Tibial nerve (tissue), 4 donors: ENCODE measurements at regions not wholly inside any gene's neighbourhood (a gene's known extent, or its start where the extent isn't known, plus 50 kb on each side); places are given as distances from the start of the nearest gene placed in this dataset.

Source experiments
- DNase-seq, 2 donors: peaks; one replicate each; pipeline ENCODE4 v3.0.0-alpha.2; 2019; ENCODE audit warnings: low spot score in 2 of 2
- H3K27ac ChIP-seq, 4 donors: fragments of 200-600 bp; sonication (generic) in 3 of 4; one replicate each; pipeline ENCODE4 v1.5.1; 2017 to 2019; ENCODE audit warnings: mild to moderate bottlenecking in 1 of 4
- H3K27me3 ChIP-seq, 2 donors: fragments of 200-600 bp; sonication (generic) in 1 of 2; one replicate each; pipeline versions ENCODE4 v1.5.1 to v1.6.0; 2017 to 2019
- H3K36me3 ChIP-seq, 3 donors: fragments of 200-600 bp; sonication (generic); one replicate each; pipeline ENCODE4 v1.5.1; 2018 to 2019
- H3K4me1 ChIP-seq, 4 donors: fragments of 200-600 bp; sonication (generic) in 3 of 4; one replicate each; pipeline ENCODE4 v1.5.1; 2017 to 2019
- H3K4me3 ChIP-seq, 4 donors: fragments of 200-600 bp; sonication (generic) in 3 of 4; one replicate each; pipeline ENCODE4 v1.5.1; 2017 to 2019; ENCODE audit warnings: mild to moderate bottlenecking in 1 of 4, moderate library complexity in 1 of 4
- H3K9me3 ChIP-seq, 4 donors: fragments of 200-600 bp; sonication (generic) in 3 of 4; one replicate each; pipeline ENCODE4 v1.5.1; 2017 to 2019
- EP300 ChIP-seq, 2 donors: sonication (generic); formaldehyde crosslinking; IDR thresholded peaks; one replicate each; pipeline ENCODE4 v1.6.1; 2017; ENCODE audit warnings: antibody characterized with exemption in 2 of 2, mild to moderate bottlenecking in 1 of 2
- POLR2A ChIP-seq, 2 donors: fragments of 450-650 bp; IDR thresholded peaks; one replicate each; pipeline ENCODE4 v1.6.1; 2017; ENCODE audit warnings: antibody characterized with exemption in 2 of 2, mild to moderate bottlenecking in 2 of 2, moderate library complexity in 2 of 2
- WGBS, 2 donors: methylation state at CpG; one replicate each; pipeline ENCODE4 v1.1.5; 2018; 5-methylcytosine and 5-hydroxymethylcytosine counted together
- TF ChIP-seq, protein P1 (sequence below), 5 experiments: fragments of 200-600 bp in 3 of 5; fragments of 450-650 bp in 2 of 5; sonication (generic) in 3 of 5; IDR thresholded peaks; one replicate each; pipeline ENCODE4 v1.5.1; 2016 to 2019; ENCODE audit warnings: antibody characterized with exemption in 5 of 5, mild to moderate bottlenecking in 3 of 5, moderate library complexity in 2 of 5

GRCh38 chr2:41706286-41706685 is 341.5 kb upstream of the PKDCC start:
- Histone ChIP-seq H3K4me3 (no peak overlapping the region), H3K27ac (no peak overlapping the region), H3K36me3 (no peaks in the 10 kb centered on the region), H3K4me1 (no peaks in the 10 kb centered on the region), H3K9me3 (no peaks in the 10 kb centered on the region), H3K27me3 (no peaks in the 10 kb centered on the region)
- DNase-seq, result no peak
- TF ChIP-seq EP300 (IDR thresholded peaks at IDR 0.05), result no peak
- TF ChIP-seq POLR2A (IDR thresholded peaks at IDR 0.05), result no peak
- TF ChIP-seq, protein P1, sequence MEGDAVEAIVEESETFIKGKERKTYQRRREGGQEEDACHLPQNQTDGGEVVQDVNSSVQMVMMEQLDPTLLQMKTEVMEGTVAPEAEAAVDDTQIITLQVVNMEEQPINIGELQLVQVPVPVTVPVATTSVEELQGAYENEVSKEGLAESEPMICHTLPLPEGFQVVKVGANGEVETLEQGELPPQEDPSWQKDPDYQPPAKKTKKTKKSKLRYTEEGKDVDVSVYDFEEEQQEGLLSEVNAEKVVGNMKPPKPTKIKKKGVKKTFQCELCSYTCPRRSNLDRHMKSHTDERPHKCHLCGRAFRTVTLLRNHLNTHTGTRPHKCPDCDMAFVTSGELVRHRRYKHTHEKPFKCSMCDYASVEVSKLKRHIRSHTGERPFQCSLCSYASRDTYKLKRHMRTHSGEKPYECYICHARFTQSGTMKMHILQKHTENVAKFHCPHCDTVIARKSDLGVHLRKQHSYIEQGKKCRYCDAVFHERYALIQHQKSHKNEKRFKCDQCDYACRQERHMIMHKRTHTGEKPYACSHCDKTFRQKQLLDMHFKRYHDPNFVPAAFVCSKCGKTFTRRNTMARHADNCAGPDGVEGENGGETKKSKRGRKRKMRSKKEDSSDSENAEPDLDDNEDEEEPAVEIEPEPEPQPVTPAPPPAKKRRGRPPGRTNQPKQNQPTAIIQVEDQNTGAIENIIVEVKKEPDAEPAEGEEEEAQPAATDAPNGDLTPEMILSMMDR (IDR thresholded peaks at IDR 0.05), result no peak
- 52 to 60% methylated on average over 2 of the region's 2 CpGs for WGBS, 2 donors

DNA sequence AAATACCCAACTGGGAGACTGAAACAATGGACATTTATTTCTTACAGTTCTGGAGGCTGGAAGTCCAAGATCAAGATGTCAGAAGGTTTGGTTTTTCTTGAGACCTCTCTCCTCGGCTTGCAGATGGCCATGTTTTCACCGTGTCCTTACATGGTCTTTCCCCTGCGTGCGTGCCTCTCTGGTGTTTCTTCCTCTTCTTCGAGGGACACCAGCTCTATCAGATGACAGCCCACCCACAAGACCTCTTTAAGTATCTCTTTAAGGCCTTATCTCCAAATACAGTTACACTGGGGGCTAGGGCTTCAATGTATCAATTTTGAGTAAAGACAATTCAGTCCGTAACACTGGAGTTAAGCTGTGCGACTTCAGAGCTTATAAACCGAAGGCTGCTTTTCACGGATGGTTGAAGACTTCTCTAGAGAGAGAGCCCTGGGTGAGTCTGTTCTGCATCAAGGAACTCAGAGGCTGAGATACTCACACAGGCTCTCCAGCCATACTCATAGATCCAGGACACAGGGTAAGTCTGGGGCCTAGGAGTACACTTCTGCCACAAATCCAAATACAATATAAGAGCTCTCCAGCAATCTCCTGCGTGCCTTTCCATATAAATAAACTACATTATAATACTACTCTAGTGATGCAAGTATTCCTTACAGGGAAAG is 339.9 kb upstream of the PKDCC start:
- DNase-seq, result no peak
- Histone ChIP-seq H3K27me3 (no peaks in the 10 kb centered on the region), H3K4me3 (no peak overlapping the region), H3K36me3 (no peaks in the 10 kb centered on the region), H3K27ac (no peak overlapping the region), H3K4me1 (no peaks in the 10 kb centered on the region), H3K9me3 (no peaks in the 10 kb centered on the region)
- WGBS, 2 donors, result 90% methylated on average over 10 of the region's 10 CpGs
- TF ChIP-seq POLR2A (IDR thresholded peaks at IDR 0.05), result no peak
- TF ChIP-seq EP300 (IDR thresholded peaks at IDR 0.05), result no peak
- TF ChIP-seq, protein P1 (IDR thresholded peaks at IDR 0.05), result no peak

- WGBS, 2 donors, result 75 to 76% methylated on average over 10 of the region's 10 CpGs
- Histone ChIP-seq H3K36me3 (no peaks in the 10 kb centered on the region), H3K27ac (no peak overlapping the region), H3K4me1 (no peaks in the 10 kb centered on the region), H3K4me3 (no peak overlapping the region), H3K27me3 (no peaks in the 10 kb centered on the region), H3K9me3 (no peaks in the 10 kb centered on the region)
- TF ChIP-seq EP300 (IDR thresholded peaks at IDR 0.05) (no peak), POLR2A (IDR thresholded peaks at IDR 0.05) (no peak)
- TF ChIP-seq, protein P1 (IDR thresholded peaks at IDR 0.05), result no peak
- DNase-seq, result no peak
Observed at GRCh38 chr2:41709702-41710599, 337.9 kb upstream of the PKDCC start.

GRCh38 chr2:41710944-41711343 is 336.9 kb upstream of the PKDCC start:
- no peak overlapping the region for H3K4me3 ChIP-seq
- H3K36me3 ChIP-seq, result no peaks in the 10 kb centered on the region
- no peak overlapping the region for H3K27ac ChIP-seq
- TF ChIP-seq, protein P1 (IDR thresholded peaks at IDR 0.05), result no peak
- no peak for TF ChIP-seq EP300 (IDR thresholded peaks at IDR 0.05)
- TF ChIP-seq POLR2A (IDR thresholded peaks at IDR 0.05), result no peak
- H3K4me1 ChIP-seq, result peaks cover 0 to 2% (median 0%) of the 10 kb centered on the region in 4 donors
- H3K27me3 ChIP-seq, result no peaks in the 10 kb centered on the region
- H3K9me3 ChIP-seq, result no peaks in the 10 kb centered on the region
- DNase-seq, result no peak
- WGBS, 2 donors, result 80 to 90% methylated on average over 3 of the region's 3 CpGs

DNA sequence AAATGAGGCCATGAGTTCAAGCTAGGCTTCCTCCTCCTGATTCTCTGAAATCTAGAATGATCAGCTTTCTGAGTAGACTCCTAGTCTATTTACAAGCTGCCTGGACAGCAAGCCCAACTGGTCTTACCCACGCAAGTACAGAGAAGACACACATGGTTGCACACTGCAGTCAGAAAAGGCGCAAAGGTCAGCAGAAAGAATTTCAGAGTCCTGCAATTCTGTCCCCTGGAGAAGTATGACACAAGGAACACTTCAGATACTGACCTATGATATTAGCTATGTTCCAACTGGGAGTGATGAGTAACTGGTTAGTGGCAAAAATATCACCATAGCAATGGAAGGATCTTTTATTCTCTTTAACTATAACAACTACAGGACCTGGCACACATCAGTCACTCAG is 336.1 kb upstream of the PKDCC start:
- 86% methylated on average over 2 of the region's 2 CpGs for WGBS, 2 donors
- peaks cover 0 to 10% (median 0%) of the 10 kb centered on the region in 4 donors for H3K4me1 ChIP-seq
- TF ChIP-seq, protein P1 (IDR thresholded peaks at IDR 0.05), result no peak
- no peak for TF ChIP-seq EP300 (IDR thresholded peaks at IDR 0.05)
- no peak for TF ChIP-seq POLR2A (IDR thresholded peaks at IDR 0.05)
- H3K27me3 ChIP-seq, result no peaks in the 10 kb centered on the region
- H3K27ac ChIP-seq, result no peak overlapping the region
- H3K36me3 ChIP-seq, result no peaks in the 10 kb centered on the region
- no peaks in the 10 kb centered on the region for H3K9me3 ChIP-seq
- no peak overlapping the region for H3K4me3 ChIP-seq
- no peak for DNase-seq
